ENCODE measurements at regions not wholly inside any gene's neighbourhood (a gene's known extent, or its start where the extent isn't known, plus 50 kb on each side); places are given as distances from the start of the nearest gene placed in this dataset.

- TF ChIP-seq ZNF274 (IDR thresholded peaks at IDR 0.05; ENCODE audit: low read depth, low read length) (no peak), SUZ12 (IDR thresholded peaks at IDR 0.05; ENCODE audit: extremely low read depth, insufficient read depth, insufficient read length) (no peak), YY1 (IDR thresholded peaks at IDR 0.05; ENCODE audit: insufficient read depth, insufficient read length) (no peak)
Measured at GRCh38 chr3:150030841-150031240, 60.1 kb upstream of the PFN2 start.

All from NT2/D1 (cell line).